ENCODE measurements at regions not wholly inside any gene's neighbourhood (a gene's known extent, or its start where the extent isn't known, plus 50 kb on each side); places are given as distances from the start of the nearest gene placed in this dataset.

GRCh38 chr3:182565916-182566796 is 227.1 kb upstream of the ATP11B start:
- TF ChIP-seq CTCF (IDR thresholded peaks at IDR 0.05; ENCODE audit: low read depth, low read length, poor library complexity, severe bottlenecking) (no peak), EZH2phosphoT487 (IDR thresholded peaks at IDR 0.05; ENCODE audit: borderline replicate concordance, low read length) (no peak)
